ENCODE measurements at regions not wholly inside any gene's neighbourhood (a gene's known extent, or its start where the extent isn't known, plus 50 kb on each side); places are given as distances from the start of the nearest gene placed in this dataset.

DNA sequence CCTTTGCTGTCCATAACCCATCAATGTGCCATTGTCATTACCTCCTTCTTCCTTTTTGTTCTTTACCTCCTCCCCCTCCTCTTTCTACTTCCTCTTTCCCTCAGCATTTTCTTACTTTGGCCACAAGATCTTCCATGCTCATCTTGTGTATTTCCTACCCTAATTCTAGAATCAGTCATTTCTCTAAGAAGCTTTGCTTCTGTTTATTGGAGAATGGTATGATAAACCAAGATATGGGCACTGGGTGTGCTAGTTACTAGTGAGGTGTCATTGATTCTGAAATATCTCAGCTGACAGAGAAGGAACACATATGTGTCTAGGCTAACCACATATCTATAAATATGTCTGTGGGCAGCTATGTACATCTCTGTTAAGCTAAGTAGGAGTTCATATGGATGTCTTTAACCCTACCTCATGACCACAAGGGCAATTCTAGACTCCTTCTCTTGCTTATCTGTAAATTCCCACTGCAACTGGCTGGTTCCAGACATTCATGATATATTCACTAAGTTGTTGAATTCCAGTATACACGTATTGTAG lies 2051.3 kb upstream of the CDH9 start:
- no peak overlapping the region for H3K27ac ChIP-seq (ENCODE audit: low read depth in 2 of 2, low read length in 2 of 2)
- H3K36me3 ChIP-seq (ENCODE audit: control insufficient read depth in 2 of 3, insufficient read depth in 3 of 3, low read length in 3 of 3): no peaks in the 10 kb centered on the region
- TF ChIP-seq, protein P1, sequence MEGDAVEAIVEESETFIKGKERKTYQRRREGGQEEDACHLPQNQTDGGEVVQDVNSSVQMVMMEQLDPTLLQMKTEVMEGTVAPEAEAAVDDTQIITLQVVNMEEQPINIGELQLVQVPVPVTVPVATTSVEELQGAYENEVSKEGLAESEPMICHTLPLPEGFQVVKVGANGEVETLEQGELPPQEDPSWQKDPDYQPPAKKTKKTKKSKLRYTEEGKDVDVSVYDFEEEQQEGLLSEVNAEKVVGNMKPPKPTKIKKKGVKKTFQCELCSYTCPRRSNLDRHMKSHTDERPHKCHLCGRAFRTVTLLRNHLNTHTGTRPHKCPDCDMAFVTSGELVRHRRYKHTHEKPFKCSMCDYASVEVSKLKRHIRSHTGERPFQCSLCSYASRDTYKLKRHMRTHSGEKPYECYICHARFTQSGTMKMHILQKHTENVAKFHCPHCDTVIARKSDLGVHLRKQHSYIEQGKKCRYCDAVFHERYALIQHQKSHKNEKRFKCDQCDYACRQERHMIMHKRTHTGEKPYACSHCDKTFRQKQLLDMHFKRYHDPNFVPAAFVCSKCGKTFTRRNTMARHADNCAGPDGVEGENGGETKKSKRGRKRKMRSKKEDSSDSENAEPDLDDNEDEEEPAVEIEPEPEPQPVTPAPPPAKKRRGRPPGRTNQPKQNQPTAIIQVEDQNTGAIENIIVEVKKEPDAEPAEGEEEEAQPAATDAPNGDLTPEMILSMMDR (IDR thresholded peaks at IDR 0.05; ENCODE audit: borderline replicate concordance, extremely low read depth, insufficient read depth): no peak
- H3K4me1 ChIP-seq (ENCODE audit: control insufficient read depth in 2 of 3, insufficient read depth in 2 of 3, low read depth in 1 of 3, low read length in 3 of 3): no peaks in the 10 kb centered on the region
- DNase-seq: no peak
- no peaks in the 10 kb centered on the region for H3K27me3 ChIP-seq (ENCODE audit: control insufficient read depth, insufficient read depth, low read length)
- H3K9me3 ChIP-seq (ENCODE audit: control insufficient read depth in 2 of 3, insufficient read depth in 1 of 3, low read length in 3 of 3): no peaks in the 10 kb centered on the region
- no peak overlapping the region for H3K4me3 ChIP-seq (ENCODE audit: low read length in 3 of 3)
- no peak for FAIRE-seq
- H3K9ac ChIP-seq (ENCODE audit: low read length in 3 of 3): no peak overlapping the region
- intact Hi-C loops (cut with DNase I): no loop called here

DNA sequence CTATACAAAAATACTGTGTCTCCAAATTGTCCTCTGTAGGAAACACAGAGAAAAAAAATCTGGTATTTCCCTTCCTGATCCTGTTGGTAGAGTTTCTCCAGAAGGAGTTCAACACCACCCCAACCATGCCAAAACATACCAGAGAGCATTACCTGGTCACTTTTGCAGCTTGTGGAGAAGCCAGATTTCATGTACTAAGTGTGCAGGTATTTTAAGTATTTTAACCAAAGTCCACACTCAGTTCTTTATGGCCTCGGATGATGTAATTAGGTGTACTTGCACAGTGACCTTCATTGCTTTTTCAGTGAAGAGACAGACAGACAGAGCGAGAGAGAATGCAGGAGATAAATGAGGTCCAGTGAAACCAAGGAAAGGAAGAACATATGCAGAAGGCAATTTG lies 2046.8 kb upstream of the CDH9 start:
- no peak overlapping the region for H3K27ac ChIP-seq (ENCODE audit: low read depth in 2 of 2, low read length in 2 of 2)
- no peaks in the 10 kb centered on the region for H3K9me3 ChIP-seq (ENCODE audit: control insufficient read depth in 2 of 3, insufficient read depth in 1 of 3, low read length in 3 of 3)
- H3K4me1 ChIP-seq (ENCODE audit: control insufficient read depth in 2 of 3, insufficient read depth in 2 of 3, low read depth in 1 of 3, low read length in 3 of 3): no peaks in the 10 kb centered on the region
- H3K9ac ChIP-seq (ENCODE audit: low read length in 3 of 3): no peak overlapping the region
- intact Hi-C loops (cut with DNase I): no loop called here
- H3K27me3 ChIP-seq (ENCODE audit: control insufficient read depth, insufficient read depth, low read length): no peaks in the 10 kb centered on the region
- DNase-seq: no peak
- TF ChIP-seq, protein P1 (IDR thresholded peaks at IDR 0.05; ENCODE audit: borderline replicate concordance, extremely low read depth, insufficient read depth): no peak
- H3K36me3 ChIP-seq (ENCODE audit: control insufficient read depth in 2 of 3, insufficient read depth in 3 of 3, low read length in 3 of 3): no peaks in the 10 kb centered on the region
- FAIRE-seq: no peak
- H3K4me3 ChIP-seq (ENCODE audit: low read length in 3 of 3): no peak overlapping the region

DNA sequence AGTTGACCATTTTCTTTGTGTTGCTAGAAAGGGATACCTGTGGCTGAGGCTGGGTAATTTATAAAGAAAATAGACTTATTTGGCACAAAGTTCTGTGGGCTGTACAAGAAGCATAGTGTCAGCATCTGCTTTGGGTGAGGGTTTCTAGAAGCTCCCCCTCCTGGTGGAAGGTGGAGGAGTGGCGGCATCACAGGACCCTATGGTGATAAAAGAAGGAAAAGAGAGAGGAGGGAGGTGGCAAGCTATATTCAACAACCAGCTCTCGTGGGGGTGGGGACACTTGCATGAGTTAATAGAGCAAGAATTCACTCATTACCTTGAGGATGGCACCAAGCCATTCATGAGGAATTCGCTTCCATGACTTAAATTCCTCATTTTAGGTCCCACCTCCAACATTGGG lies 2041.4 kb upstream of the CDH9 start:
- FAIRE-seq (no peak), DNase-seq (no peak)
- Histone ChIP-seq H3K9ac (ENCODE audit: low read length in 3 of 3) (no peak overlapping the region), H3K36me3 (ENCODE audit: control insufficient read depth in 2 of 3, insufficient read depth in 3 of 3, low read length in 3 of 3) (no peaks in the 10 kb centered on the region), H3K4me1 (ENCODE audit: control insufficient read depth in 2 of 3, insufficient read depth in 2 of 3, low read depth in 1 of 3, low read length in 3 of 3) (no peaks in the 10 kb centered on the region), H3K27me3 (ENCODE audit: control insufficient read depth, insufficient read depth, low read length) (no peaks in the 10 kb centered on the region), H3K4me3 (ENCODE audit: low read length in 3 of 3) (no peak overlapping the region), H3K9me3 (ENCODE audit: control insufficient read depth in 2 of 3, insufficient read depth in 1 of 3, low read length in 3 of 3) (no peaks in the 10 kb centered on the region), H3K27ac (ENCODE audit: low read depth in 2 of 2, low read length in 2 of 2) (no peak overlapping the region)
- intact Hi-C loops (cut with DNase I): no loop called here
- TF ChIP-seq, protein P1 (IDR thresholded peaks at IDR 0.05; ENCODE audit: borderline replicate concordance, extremely low read depth, insufficient read depth): no peak

DNA sequence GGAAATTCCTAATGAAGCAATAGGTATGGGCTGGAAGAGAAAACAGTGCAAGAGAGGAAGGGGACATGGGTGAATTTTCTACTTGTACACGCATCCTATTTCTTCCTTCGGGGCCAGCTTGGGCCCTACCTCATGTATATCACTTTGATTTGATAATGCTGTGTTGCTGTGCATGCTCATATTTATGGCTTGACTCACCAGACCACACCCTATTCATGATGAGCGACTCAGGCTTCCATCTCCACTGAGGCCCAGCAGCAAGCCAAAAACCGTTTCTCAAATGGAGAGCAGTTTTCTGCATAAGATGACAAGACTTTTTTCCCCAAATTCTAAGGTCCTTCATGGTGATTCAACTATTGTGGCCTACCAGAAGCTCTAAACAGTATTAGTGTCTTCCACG lies 2039.1 kb upstream of the CDH9 start:
- Histone ChIP-seq H3K9me3 (ENCODE audit: control insufficient read depth in 2 of 3, insufficient read depth in 1 of 3, low read length in 3 of 3) (no peaks in the 10 kb centered on the region), H3K36me3 (ENCODE audit: control insufficient read depth in 2 of 3, insufficient read depth in 3 of 3, low read length in 3 of 3) (no peaks in the 10 kb centered on the region), H3K4me1 (ENCODE audit: control insufficient read depth in 2 of 3, insufficient read depth in 2 of 3, low read depth in 1 of 3, low read length in 3 of 3) (no peaks in the 10 kb centered on the region), H3K27ac (ENCODE audit: low read depth in 2 of 2, low read length in 2 of 2) (no peak overlapping the region), H3K9ac (ENCODE audit: low read length in 3 of 3) (no peak overlapping the region), H3K27me3 (ENCODE audit: control insufficient read depth, insufficient read depth, low read length) (no peaks in the 10 kb centered on the region), H3K4me3 (ENCODE audit: low read length in 3 of 3) (no peak overlapping the region)
- FAIRE-seq: no peak
- no peak for DNase-seq
- TF ChIP-seq, protein P1 (IDR thresholded peaks at IDR 0.05; ENCODE audit: borderline replicate concordance, extremely low read depth, insufficient read depth): no peak
- intact Hi-C loops (cut with DNase I): no loop called here
